ENCODE measurements at regions not wholly inside any gene's neighbourhood (a gene's known extent, or its start where the extent isn't known, plus 50 kb on each side); places are given as distances from the start of the nearest gene placed in this dataset.

DNA sequence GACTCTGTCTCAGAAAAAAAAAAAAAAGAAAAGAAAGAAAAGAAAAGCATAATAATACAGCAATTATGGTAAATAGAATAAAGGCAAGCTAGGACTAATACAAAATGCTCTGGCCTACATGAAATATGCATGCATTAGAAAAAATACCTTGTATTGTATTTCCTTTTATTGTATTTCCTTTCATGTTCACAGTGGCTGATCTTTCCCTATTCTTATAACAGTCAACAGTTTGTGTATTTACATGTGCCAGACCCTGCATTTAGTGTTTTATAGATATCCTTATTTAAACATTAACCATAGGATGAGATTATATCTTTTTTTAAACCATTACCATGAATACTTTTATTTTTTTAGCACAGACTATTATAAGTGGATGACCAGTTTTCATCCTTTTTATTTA is 56.3 kb upstream of the ARL15 start:
- H4K20me1 ChIP-seq (ENCODE audit: control insufficient read depth, insufficient read depth, low read length, poor library complexity, severe bottlenecking) = no peaks in the 10 kb centered on the region
- H3K4me3 Mint-ChIP-seq = no peak overlapping the region
- no peaks in the 10 kb centered on the region for H3K79me2 ChIP-seq (ENCODE audit: control insufficient read depth, insufficient read depth, low read length)
- no peak for ATAC-seq (ENCODE audit: low read depth)
- peaks cover 0 to 6% of the 10 kb centered on the region in 2 donors for H3K4me1 ChIP-seq (ENCODE audit: control insufficient read depth in 2 of 2, insufficient read depth in 2 of 2, low read length in 2 of 2)
- H3K9me3 Mint-ChIP-seq (ENCODE audit: insufficient read depth) = no peaks in the 10 kb centered on the region
- H3K27ac ChIP-seq (ENCODE audit: low read length in 2 of 2) = no peak overlapping the region
- intact Hi-C loops (cut with micrococcal nuclease) = no loop called here
- no peak overlapping the region for H2AFZ ChIP-seq (ENCODE audit: insufficient read depth, low read depth, low read length, poor library complexity, severe bottlenecking)
- ChIA-PET CTCF (no interaction called here), POLR2A (no interaction called here)
- H3K36me3 ChIP-seq (replicated peaks in 1 of 2; ENCODE audit: control extremely low read depth in 1 of 2, control insufficient read depth in 1 of 2, extremely low read depth in 1 of 2, insufficient read depth in 2 of 2, low read length in 1 of 2) = no peaks in the 10 kb centered on the region
- H3K27me3 Mint-ChIP-seq = peaks cover 6% of the 10 kb centered on the region
- no peak for TF ChIP-seq EZH2 (IDR thresholded peaks at IDR 0.05; ENCODE audit: borderline replicate concordance, insufficient read depth, low read depth, low read length, poor library complexity, severe bottlenecking)
- TF ChIP-seq, protein P1, sequence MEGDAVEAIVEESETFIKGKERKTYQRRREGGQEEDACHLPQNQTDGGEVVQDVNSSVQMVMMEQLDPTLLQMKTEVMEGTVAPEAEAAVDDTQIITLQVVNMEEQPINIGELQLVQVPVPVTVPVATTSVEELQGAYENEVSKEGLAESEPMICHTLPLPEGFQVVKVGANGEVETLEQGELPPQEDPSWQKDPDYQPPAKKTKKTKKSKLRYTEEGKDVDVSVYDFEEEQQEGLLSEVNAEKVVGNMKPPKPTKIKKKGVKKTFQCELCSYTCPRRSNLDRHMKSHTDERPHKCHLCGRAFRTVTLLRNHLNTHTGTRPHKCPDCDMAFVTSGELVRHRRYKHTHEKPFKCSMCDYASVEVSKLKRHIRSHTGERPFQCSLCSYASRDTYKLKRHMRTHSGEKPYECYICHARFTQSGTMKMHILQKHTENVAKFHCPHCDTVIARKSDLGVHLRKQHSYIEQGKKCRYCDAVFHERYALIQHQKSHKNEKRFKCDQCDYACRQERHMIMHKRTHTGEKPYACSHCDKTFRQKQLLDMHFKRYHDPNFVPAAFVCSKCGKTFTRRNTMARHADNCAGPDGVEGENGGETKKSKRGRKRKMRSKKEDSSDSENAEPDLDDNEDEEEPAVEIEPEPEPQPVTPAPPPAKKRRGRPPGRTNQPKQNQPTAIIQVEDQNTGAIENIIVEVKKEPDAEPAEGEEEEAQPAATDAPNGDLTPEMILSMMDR (IDR thresholded peaks at IDR 0.05) = no peak
- no peaks in the 10 kb centered on the region for H3K9me3 ChIP-seq (ENCODE audit: control extremely low read depth in 1 of 3, control insufficient read depth in 2 of 3, insufficient read depth in 1 of 3, low read length in 2 of 3)
- no peak overlapping the region for H3K4me3 ChIP-seq (ENCODE audit: control extremely low read depth in 1 of 5, extremely low read depth in 1 of 5, insufficient read depth in 1 of 5, low read depth in 2 of 5, low read length in 4 of 5)
- H3K27ac Mint-ChIP-seq = no peak overlapping the region
- no peak overlapping the region for H3K4me2 ChIP-seq (replicated peaks; ENCODE audit: low read depth, low read length, poor library complexity, severe bottlenecking)
- H3K27me3 ChIP-seq (replicated peaks in 1 of 4; ENCODE audit: control extremely low read depth in 1 of 4, control insufficient read depth in 3 of 4, insufficient read depth in 4 of 4, low read length in 3 of 4) = peaks cover 0 to 6% (median 0%) of the 10 kb centered on the region in 4 experiments
- H3K4me1 Mint-ChIP-seq = peaks cover 4% of the 10 kb centered on the region
- no peak overlapping the region for H3K9ac ChIP-seq (ENCODE audit: low read length)
- DNase-seq = no peak

- no peak overlapping the region for H3K9ac ChIP-seq (ENCODE audit: low read length)
- TF ChIP-seq EZH2 (IDR thresholded peaks at IDR 0.05; ENCODE audit: borderline replicate concordance, insufficient read depth, low read depth, low read length, poor library complexity, severe bottlenecking) = no peak
- TF ChIP-seq, protein P1 (IDR thresholded peaks at IDR 0.05) = no peak
- ATAC-seq (ENCODE audit: low read depth) (no peak), DNase-seq (no peak)
- ChIA-PET POLR2A (no interaction called here), CTCF (no interaction called here)
- no peak overlapping the region for H3K27ac ChIP-seq (ENCODE audit: low read length in 2 of 2)
- H3K27me3 ChIP-seq (replicated peaks in 1 of 4; ENCODE audit: control extremely low read depth in 1 of 4, control insufficient read depth in 3 of 4, insufficient read depth in 4 of 4, low read length in 3 of 4) = peaks cover 0 to 12% (median 0%) of the 10 kb centered on the region in 4 experiments
- Mint-ChIP-seq H3K27me3 (peaks cover 10% of the 10 kb centered on the region), H3K4me1 (peaks cover 4% of the 10 kb centered on the region), H3K9me3 (ENCODE audit: insufficient read depth) (no peaks in the 10 kb centered on the region), H3K4me3 (no peak overlapping the region), H3K27ac (no peak overlapping the region)
- H3K4me1 ChIP-seq (ENCODE audit: control insufficient read depth in 2 of 2, insufficient read depth in 2 of 2, low read length in 2 of 2) = peaks cover 0 to 6% of the 10 kb centered on the region in 2 donors
- H3K4me3 ChIP-seq (ENCODE audit: control extremely low read depth in 1 of 5, extremely low read depth in 1 of 5, insufficient read depth in 1 of 5, low read depth in 2 of 5, low read length in 4 of 5) = no peak overlapping the region
- H4K20me1 ChIP-seq (ENCODE audit: control insufficient read depth, insufficient read depth, low read length, poor library complexity, severe bottlenecking) = no peaks in the 10 kb centered on the region
- intact Hi-C loops (cut with micrococcal nuclease) = no loop called here
- no peaks in the 10 kb centered on the region for H3K9me3 ChIP-seq (ENCODE audit: control extremely low read depth in 1 of 3, control insufficient read depth in 2 of 3, insufficient read depth in 1 of 3, low read length in 2 of 3)
- H3K36me3 ChIP-seq (replicated peaks in 1 of 2; ENCODE audit: control extremely low read depth in 1 of 2, control insufficient read depth in 1 of 2, extremely low read depth in 1 of 2, insufficient read depth in 2 of 2, low read length in 1 of 2) = no peaks in the 10 kb centered on the region
- H3K79me2 ChIP-seq (ENCODE audit: control insufficient read depth, insufficient read depth, low read length) = no peaks in the 10 kb centered on the region
- H3K4me2 ChIP-seq (replicated peaks; ENCODE audit: low read depth, low read length, poor library complexity, severe bottlenecking) = no peak overlapping the region
- no peak overlapping the region for H2AFZ ChIP-seq (ENCODE audit: insufficient read depth, low read depth, low read length, poor library complexity, severe bottlenecking)
Observed at GRCh38 chr5:54363669-54364068, 53.3 kb upstream of the ARL15 start.
